GM21381 (cell line): ENCODE measurements at regions not wholly inside any gene's neighbourhood (a gene's known extent, or its start where the extent isn't known, plus 50 kb on each side); places are given as distances from the start of the nearest gene placed in this dataset.

Experiments used
- ATAC-seq: cut with Tn5 transposase; IDR thresholded peaks from one replicate; pipeline ENCODE4 v1.9.1; 2021; ENCODE audit warnings: mild to moderate bottlenecking, moderate library complexity; ENCODE audit not compliant: unreplicated experiment

DNA sequence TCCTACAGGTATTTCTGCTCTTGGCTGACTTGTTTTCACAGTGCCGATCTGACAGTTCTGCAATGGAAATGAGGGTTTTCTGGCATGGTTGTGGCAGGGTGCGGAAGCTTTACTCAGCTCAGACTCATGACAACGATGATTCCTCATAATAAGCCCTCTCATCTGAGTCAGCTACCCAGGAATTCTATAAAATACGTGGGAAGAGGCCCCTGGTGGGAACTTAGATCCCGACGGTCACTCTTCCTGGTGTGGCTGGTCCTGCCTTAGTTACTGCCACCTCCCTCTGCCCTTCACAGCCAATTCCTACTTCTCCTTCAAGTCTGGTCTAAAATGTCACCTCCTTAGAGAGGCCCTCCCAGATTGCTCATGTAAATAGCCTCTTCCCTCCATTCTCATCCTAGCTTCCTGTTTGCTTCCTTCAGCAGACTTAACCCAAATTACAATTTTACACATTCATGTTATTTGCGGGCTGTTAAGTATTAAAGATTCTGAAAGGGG is 104.2 kb upstream of the MAP1LC3B2 start:
- ATAC-seq, result no peak

DNA sequence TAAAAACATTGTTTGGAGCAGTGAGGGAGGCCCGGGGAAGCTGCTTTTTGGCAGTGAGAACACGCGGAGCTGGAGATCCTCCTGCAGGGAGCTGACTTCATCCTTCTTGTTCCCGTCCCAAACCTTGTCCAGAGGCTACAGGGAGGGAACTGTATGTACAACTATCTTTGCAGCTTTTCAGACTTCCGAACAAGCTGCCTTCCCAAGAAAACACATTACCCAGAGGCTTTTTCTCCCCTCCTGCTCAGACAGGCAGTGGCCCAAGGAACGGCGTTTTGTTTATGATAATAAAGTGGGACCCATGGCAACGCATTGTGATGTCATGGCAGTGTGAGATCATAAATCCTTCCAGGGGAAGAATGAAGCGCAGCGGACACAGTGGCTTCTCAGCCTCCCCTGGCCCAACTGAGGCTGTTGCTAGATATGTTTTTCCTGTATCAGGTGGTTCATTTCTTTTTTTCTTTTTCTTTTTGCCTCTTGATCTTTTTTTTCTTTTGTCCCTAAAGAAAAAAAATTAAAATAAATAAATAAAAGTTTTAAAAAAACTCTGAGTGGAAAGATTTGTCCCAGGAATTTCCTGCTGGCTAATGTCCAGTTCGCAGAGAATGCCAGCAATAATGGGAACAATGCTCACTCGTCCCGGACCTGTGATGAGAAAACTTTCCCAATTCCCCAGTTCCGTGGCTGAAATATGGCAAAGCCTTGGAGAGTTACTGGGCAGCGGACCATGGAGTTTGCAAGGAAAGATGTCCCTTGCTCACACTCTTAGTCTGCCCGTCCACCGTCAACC is 103.4 kb upstream of the MAP1LC3B2 start:
- ATAC-seq, result no peak

DNA sequence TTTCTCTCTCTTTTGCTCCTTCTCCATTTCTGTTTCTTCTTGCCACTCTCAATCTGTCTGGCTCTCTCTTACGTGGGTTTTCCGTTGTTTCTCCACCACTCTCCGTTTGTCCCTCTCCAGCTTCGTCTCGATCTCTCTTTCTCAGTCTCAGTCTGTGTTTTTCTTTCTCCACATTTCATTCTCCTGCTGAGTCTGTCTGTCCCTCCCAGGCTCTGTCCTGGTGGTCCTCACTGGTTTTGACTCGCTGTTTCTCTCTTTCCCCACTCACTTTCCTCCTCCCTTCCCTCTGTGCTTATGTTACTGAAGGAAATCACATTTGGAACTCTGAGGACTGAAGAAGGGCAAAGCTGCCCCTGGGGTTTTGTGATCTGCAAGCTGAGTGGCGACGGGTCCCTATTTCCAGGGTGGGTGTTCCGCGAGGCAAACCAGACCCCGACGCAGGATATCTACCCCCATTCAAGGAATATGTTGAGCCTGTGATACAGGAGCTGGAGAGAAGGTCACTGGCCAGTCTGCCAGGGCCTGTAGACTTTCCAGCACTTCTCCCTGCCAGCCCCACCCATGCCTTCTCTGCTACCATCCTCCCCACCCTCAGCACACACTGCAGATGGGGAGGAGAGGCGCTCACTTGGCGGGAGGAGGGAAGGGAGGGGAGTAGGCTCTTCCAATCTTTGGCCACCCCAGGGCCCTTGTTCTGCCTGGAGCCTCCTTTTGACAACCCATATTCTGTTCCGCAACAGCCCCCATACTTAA is 102.7 kb upstream of the MAP1LC3B2 start:
- ATAC-seq, result no peak

DNA sequence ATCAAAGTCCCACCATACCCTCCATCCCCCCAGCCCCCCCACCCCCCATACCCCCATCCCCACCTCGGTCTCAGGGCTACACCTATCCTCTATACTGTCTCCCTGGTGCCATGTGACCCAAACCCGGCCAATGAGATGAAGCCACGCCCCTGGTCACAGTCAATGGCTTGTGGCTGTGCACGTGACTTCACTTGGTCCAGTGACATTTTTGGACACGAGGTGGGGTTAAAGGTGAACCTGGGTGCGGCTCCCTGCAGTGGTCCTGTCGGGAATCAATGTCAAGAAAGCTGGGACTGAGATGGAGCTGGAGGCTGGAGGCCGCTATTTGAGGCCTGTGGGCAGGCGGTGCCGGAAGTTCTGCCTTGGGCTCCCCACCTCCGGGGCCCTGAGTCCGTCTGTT is 100.7 kb upstream of the MAP1LC3B2 start:
- ATAC-seq, result no peak

DNA sequence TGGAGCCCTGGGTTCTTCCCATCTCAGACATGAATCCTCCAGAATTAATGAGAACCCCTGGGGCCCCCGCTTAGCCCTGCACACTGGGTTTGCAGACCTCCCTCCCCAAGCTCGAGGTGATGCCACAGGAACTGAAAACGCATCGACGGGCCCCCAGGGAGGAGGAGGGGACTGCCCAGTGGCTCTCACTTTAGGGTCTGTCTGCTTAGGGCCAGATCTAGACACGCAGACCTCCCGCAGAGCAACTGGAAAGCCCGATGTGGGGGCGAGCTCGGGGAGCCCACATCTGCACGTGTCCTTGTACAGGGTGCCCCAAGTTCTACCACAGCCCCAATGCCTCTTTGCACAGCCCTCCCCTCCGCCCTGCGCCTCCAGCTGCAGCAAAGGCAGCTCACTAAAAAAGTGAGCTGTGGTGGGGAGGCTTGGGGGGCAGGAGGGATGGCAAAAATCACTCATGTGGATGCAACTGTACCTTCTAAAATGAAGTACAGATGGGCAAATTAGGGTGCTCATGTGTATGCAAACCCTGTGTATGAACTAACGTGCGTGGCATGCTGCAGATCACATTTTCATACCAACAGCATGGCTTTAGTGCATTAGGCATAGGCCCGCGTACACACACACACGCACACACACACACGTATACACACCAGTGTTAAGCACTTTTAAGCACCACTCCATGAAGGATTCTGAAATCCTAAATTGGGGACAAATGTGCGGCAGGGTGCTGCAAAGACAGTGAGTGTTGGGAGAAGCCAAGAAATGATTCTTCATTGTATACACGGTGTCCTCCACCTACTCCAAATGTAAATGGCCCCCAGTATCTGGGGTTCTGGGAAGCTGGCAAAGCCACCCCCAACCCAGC is 99.9 kb upstream of the MAP1LC3B2 start:
- ATAC-seq, result no peak

DNA sequence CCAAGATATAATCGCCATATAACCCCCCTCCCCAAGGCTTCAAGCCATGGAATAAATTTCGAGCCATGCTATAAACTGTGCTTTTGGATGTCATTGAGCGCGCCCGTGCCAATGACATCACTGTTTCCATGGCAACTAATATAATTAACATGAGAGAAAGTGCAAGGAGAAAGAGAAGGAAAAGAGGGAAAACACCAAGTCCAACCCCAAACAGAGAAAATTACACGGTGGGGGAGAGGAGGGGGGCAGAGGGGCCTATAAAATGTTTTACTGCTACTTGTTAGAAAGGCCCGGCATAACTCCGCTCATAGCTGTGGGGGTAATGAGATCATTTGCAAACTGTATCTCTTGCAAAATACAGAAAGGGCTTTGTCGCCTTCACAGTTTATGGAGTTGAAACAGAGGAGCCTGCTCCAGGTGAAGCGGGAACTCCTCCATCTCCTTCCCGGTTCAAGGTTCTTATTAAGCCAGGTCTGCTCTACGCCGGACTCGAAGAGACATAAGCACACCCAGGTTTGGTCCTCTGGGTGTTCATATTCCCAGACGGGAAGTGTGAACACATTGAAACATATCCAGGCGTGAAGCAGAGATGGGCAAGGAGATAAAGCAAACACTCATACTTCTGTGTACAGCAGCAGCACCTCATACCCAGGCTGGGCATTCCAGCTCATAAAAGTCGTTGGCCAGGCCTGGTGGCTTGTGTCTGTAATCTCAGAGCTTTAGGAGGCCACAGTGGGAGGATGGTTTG is 99.1 kb upstream of the MAP1LC3B2 start:
- no peak for ATAC-seq

DNA sequence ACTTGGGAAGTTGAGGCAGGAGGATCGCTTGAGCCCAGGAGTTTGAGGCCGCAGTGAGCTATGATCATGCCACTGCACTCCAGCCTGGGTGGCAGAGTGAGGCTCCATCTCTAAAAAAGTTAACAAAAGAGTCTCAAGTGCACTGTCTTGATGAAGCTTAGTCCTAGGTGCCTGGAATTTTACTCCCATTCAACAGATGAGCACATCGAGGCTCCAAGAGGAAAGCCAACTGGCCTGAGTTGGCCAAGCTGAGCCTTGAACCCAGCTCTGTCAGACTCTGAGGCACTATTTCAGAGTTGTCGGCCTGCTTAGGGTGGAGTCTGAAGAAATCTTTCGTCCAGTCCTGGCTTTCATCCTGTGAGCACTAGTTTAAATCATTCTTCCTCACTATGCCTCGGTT is 98.1 kb upstream of the MAP1LC3B2 start:
- no peak for ATAC-seq

DNA sequence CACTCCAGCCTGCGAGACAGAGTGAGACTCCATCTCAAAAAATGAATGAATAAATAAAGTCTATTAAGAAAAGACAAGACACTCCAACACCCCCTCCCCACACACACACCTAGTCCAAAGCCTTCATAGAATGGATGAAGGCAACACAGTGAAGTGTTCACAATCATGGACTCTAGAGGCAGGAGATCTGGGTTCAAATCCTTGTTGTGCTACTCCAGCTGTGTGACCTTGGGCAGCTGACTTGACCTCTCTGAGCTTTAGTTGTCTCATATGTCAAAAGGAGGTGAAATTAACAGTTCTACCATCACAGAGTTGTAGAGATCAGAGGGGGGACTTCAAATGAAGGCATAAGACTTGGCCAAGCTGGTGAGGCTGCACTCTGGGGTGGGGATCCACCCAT is 95.8 kb upstream of the MAP1LC3B2 start:
- no peak for ATAC-seq

DNA sequence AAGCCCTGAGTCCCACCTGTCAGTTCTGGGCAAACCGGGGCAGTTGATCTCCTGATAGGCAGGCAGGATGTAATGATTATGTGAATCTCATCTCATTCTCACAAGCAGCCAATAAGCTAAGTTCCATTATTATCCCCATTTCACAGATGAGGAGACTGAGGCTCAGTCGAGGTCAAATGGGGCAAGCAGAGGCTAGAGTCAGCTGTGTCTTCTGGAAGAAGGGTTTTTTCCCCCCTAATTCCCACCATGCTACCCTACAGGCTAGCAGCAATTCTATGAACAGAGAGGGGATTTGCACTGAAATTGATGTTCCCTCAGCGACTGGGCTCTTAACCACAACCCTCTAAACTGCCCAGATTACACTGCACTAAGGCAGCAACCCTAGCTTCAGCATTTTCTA is 93.8 kb upstream of the MAP1LC3B2 start:
- no peak for ATAC-seq

DNA sequence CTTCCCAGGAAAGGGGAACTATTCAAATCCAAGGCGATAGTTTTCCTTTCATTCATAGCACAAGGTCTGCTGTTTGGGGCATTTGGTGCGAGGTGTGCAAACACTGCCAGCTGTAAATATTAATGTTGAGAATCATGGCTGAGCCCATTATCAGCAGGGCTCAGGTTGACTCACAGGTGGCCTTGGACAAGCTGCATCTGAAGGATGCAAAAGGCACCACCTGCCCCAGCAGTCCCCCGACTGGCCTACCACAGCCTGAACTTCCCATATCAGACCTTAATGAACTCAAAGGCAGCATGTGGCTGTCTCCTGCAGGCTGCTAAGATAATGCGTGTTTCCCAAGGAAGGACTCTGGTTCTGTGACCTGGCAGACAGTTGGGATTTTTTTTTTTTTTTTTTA is 93.3 kb upstream of the MAP1LC3B2 start:
- no peak for ATAC-seq

DNA sequence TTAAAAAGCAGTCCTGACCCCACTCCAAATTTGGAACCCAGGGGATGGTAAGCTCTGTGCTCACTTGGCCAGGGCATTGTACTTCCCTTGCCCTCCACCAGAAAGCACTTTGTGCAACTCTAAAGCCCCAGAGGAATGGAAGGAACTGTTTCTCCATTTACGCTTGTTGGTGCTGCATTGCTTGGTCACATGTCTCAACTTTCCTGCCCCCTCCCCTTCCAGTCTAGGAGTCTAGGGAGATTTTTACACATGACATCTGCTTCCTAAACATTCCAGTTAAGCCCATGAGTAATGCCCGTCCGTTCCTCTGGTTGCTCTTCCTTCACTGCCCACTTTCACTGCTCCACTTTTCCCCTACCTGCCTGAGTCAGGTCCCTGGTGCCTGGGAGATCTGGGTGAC is 92.6 kb upstream of the MAP1LC3B2 start:
- ATAC-seq, result no peak

DNA sequence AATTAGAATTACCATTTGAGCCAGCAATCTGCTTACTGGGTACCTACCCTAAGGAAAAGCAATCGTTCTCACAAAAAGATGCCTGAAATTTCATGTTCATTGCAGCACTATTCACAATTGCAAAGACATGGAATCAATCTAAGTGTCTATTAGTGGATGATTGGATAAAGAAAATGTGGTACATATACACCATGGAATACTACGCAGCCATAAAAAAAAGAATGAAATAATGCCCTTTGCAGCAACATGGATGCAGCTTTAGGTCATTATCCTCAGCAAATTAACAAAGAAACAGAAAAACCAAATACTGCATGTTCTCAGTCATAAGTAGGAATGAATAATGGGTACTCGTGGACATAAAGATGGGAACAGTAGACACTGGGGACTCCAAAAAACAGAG is 89.8 kb upstream of the MAP1LC3B2 start:
- no peak for ATAC-seq

DNA sequence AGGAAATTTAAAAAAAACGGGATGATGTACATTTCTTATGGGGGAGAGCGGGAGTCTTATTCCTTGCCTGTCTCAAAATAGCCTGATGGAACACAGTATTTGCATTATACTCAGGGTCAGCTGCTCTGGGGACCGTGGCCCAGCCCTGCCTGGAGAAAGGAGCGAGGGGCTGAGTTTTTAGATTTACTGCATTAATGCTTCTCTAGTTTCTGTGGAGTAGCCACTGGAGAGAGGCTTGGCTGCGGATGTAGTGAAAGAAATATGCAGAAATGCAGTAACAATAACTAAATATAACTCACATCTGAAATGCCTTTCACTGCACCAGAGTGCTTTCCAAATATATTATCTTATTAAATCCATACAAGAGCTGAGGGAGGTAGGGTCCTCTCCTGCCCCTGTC is 87.6 kb upstream of the MAP1LC3B2 start:
- ATAC-seq, result no peak

DNA sequence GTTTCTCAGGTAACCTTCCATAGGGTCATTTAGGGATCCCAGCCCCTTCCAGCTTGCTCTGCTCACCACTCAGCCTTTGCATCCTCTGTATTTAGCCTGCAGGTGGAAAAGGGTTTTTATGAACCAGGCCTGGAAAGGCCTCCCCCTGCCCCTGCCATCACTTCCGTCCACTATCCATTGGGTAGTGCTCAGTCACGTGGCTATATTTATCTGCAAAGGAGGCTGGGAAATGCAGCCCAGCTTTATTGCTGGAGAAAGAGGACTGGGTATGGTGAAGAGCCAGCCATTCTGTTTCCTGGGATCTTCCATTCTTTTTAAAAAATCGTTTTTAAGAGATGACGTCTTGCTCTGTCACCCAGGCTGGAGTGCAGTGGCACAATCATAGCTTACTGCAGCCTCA is 87.0 kb upstream of the MAP1LC3B2 start:
- no peak for ATAC-seq

DNA sequence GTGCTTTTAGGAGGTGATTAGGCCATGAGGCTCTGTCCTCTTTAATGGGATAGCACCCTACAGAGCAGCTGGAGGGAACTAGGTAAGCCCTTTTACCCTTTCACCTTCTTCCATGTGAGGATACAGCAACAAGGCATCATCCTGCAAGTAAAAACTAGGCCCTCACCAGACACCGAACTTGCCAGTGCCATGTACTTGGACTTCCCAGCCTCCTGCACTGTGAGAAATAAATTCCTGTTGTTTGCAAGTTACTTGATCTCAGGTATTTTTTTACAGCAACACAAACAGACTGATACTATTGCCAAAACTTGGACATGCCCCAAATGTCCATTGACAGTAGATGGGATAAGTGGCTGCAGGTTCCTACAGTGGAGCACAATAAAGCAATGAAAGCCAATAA is 85.8 kb upstream of the MAP1LC3B2 start:
- ATAC-seq, result no peak

DNA sequence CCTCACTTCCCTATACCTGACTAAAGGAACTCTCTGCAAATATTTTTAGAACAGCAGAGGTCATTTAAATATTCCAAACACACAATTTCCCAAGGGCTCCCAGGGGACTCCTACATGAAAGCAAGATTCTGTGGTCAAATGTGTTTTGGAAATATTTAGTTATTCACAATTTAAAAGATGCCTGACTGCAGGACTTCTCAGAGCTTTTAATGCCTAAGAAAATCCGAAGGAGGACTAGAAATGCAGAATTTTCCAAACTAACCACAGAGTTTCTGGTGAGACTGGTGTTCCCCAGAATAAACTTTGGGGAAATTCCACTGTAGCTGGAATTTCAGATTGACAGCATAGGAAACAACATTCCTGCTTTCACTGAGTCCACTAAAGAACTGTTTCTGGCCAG is 84.8 kb upstream of the MAP1LC3B2 start:
- no peak for ATAC-seq

DNA sequence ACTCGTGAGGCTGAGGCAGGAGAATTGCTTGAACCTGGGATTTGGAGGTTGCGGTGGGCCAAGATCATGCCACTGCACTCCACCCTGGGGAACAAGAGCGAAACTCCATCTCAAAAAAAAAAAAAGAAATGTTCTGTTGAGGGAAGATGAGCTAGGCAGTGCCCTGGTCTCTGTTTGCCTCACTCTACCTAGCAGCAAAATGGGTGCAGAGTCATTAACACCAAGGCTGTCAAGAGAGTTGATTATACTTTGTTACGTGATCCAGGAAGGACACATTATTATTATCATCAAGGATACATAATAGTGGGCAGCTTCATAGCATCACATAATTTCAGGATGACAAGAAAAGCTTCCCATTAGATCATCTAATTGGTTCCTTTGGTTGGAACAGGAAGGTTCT is 84.3 kb upstream of the MAP1LC3B2 start:
- ATAC-seq, result no peak

DNA sequence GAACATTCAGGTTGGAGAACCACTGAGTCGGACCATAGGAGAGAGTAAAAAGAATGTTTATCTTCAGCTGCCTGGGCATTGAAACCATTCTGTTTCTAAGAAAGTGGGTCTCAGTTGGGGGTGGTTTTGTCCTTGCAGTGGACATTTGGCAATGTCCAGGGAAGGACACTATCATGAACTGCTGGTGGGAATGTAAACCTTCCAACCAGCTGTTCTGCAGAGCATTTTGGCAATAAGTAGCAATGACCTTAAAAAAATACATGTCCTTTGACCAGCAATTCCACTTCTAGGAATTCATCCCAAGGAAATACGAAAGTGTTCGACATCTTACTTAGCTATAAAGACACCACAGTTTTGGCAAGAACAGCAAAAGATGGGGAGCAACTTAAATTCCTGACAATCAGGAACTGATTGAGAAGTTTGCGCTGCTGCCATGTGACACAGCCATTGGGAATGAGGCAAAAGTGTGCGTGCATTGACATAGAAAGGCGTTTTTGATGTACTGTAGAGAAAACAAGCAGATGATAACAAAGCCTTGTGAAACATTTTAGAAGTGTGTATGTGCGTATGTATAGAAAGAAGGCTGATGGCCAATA is 82.9 kb upstream of the MAP1LC3B2 start:
- ATAC-seq, result no peak

DNA sequence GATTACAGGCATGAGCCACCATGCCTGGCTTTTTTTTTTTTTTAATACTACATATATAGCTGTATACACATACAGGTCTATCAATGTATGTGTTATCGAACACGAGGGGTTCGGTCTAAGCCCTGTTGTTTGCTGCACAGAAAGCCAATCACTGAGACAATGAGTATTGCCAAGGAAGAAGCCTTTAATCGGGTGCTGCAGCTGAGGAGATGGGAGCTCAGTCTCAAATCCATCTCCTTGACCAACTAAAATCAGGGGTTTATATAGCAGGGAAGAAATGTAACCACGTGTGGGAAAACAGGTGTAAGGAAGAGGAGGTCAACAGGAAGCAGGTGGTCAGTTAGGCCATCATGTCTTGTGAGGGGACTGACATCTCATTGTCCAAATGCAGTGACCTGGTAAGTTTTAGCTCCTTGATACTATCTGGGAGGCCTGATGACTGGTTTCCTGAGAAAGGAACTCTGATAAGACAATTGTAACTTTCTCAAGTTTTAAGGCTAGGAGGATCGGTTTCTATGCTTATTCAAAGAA is 80.9 kb upstream of the MAP1LC3B2 start:
- ATAC-seq, result no peak

DNA sequence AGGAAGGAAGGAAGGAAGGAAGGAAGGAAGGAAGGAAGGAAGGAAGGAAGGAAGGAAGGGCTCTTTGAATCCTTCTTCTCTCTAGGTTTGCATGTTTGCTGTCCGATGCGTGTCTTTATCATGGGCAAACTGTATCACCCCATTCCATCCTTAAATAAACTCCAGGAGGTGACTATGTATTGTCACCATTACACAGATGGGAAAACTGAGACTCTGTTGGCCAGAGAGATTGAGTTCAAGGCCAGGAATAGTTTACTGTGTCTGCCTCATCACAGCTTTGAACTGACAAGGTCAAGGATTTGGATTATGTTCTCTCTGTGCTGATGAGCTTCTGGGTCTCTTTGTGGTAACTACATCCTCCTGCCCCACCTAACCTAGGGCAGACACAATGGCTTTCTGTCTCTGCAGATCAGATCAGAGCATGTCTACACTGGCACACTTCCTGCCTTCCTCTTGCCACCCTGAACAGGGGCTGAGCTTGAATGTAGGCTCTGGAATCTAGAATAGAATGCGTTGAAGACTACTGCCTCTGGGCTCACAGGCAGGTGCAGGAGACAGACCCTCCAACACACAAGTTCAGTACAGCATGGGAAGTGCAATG is 78.9 kb upstream of the MAP1LC3B2 start:
- no peak for ATAC-seq
